GM18505 (cell line): ENCODE measurements at regions not wholly inside any gene's neighbourhood (a gene's known extent, or its start where the extent isn't known, plus 50 kb on each side); places are given as distances from the start of the nearest gene placed in this dataset.

Experiments used
- ATAC-seq: cut with Tn5 transposase; IDR thresholded peaks from one replicate; pipeline ENCODE4 v1.9.1; 2021; ENCODE audit not compliant: unreplicated experiment
- POLR2A ChIP-seq: IDR thresholded peaks from 4 replicates; pipeline ENCODE4 v1.6.1; 2011; ENCODE audit warnings: borderline replicate concordance; ENCODE audit not compliant: insufficient read depth, insufficient read length; ENCODE audit errors: extremely low read depth

- ATAC-seq = no peak
- TF ChIP-seq POLR2A = no peak
These were observed 138.8 kb downstream of the GABRG1 start for GRCh38 chr4:45985038-45985437.

- no peak for ATAC-seq
- TF ChIP-seq POLR2A = no peak
These were observed 152.7 kb downstream of the GABRG1 start for GRCh38 chr4:45971108-45971507.

- TF ChIP-seq POLR2A = no peak
- no peak for ATAC-seq
These were observed 166.5 kb downstream of the GABRG1 start for GRCh38 chr4:45957353-45957752.

- ATAC-seq = no peak
- no peak for TF ChIP-seq POLR2A
These were observed 169.6 kb downstream of the GABRG1 start for GRCh38 chr4:45954276-45954675.

- ATAC-seq = no peak
- TF ChIP-seq POLR2A = no peak
These were observed 172.7 kb downstream of the GABRG1 start for GRCh38 chr4:45951153-45951552.

GRCh38 chr4:45946699-45947098, 177.2 kb downstream of the GABRG1 start:
- ATAC-seq = no peak
- TF ChIP-seq POLR2A = no peak

- no peak for ATAC-seq
- TF ChIP-seq POLR2A = no peak
These were observed 179.9 kb downstream of the GABRG1 start for GRCh38 chr4:45944000-45944399.

- no peak for ATAC-seq
These were observed 184.8 kb downstream of the GABRG1 start for GRCh38 chr4:45939056-45939455.

GRCh38 chr4:45931154-45931553, 192.7 kb downstream of the GABRG1 start:
- no peak for TF ChIP-seq POLR2A
- ATAC-seq = no peak

More at GRCh38 chr4:45939056-45939455, 184.8 kb downstream of the GABRG1 start:
- TF ChIP-seq POLR2A = no peak

GRCh38 chr4:45927641-45928040, 196.2 kb downstream of the GABRG1 start:
- no peak for TF ChIP-seq POLR2A
- ATAC-seq = no peak

GRCh38 chr4:45925809-45926208, 198.0 kb downstream of the GABRG1 start:
- TF ChIP-seq POLR2A = no peak
- no peak for ATAC-seq

GRCh38 chr4:45920861-45921260, 203.0 kb downstream of the GABRG1 start:
- no peak for TF ChIP-seq POLR2A
- no peak for ATAC-seq

- no peak for TF ChIP-seq POLR2A
- no peak for ATAC-seq
These were observed 213.3 kb downstream of the GABRG1 start for GRCh38 chr4:45910511-45910910.

GRCh38 chr4:45897946-45898585, 225.8 kb downstream of the GABRG1 start:
- no peak for ATAC-seq
- no peak for TF ChIP-seq POLR2A

GRCh38 chr4:45883421-45883820, 240.4 kb downstream of the GABRG1 start:
- ATAC-seq = no peak
- TF ChIP-seq POLR2A = no peak

GRCh38 chr4:45876235-45876890, 247.5 kb downstream of the GABRG1 start:
- TF ChIP-seq POLR2A = no peak
- no peak for ATAC-seq

GRCh38 chr4:45869184-45869583, 254.7 kb downstream of the GABRG1 start:
- TF ChIP-seq POLR2A = no peak
- ATAC-seq = no peak
